ENCODE measurements at regions not wholly inside any gene's neighbourhood (a gene's known extent, or its start where the extent isn't known, plus 50 kb on each side); places are given as distances from the start of the nearest gene placed in this dataset.
"Not testable (repeated sequence)": the region's sequence is repeated elsewhere in the genome, so short reads cannot be mapped to it uniquely, and the experiment has no call there.

DNA sequence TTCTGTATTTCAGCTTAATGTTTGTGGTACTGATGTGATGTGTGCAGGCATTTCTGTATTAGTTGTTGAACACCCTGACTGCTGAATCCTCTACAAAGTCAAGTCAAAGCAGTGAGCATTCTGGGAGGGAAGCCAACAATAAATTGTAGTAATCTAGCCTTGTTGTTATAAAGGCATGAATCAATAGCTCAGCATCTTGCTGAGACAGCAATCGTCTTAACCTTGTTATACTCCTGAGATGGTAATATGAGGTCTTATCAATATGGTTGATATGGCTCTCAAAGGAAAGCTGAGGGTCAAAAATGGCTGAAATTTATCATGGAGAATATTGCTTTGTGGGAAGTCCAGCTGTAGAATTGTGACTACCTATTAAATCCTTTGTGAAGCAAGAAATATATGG lies 299.4 kb downstream of the DNAJB9 start:
- Mint-ChIP-seq H3K27me3 (ENCODE audit: low read depth) (peaks cover 2% of the 10 kb centered on the region), H3K4me3 (no peak overlapping the region), H3K27ac (no peak overlapping the region), H3K9me3 (peaks cover 22% of the 10 kb centered on the region), H3K4me1 (no peaks in the 10 kb centered on the region), H3K36me3 (no peaks in the 10 kb centered on the region)
- no peak for DNase-seq (ENCODE audit: low spot score in 2 of 2, unreplicated experiment in 2 of 2)
- TF ChIP-seq, protein P1, sequence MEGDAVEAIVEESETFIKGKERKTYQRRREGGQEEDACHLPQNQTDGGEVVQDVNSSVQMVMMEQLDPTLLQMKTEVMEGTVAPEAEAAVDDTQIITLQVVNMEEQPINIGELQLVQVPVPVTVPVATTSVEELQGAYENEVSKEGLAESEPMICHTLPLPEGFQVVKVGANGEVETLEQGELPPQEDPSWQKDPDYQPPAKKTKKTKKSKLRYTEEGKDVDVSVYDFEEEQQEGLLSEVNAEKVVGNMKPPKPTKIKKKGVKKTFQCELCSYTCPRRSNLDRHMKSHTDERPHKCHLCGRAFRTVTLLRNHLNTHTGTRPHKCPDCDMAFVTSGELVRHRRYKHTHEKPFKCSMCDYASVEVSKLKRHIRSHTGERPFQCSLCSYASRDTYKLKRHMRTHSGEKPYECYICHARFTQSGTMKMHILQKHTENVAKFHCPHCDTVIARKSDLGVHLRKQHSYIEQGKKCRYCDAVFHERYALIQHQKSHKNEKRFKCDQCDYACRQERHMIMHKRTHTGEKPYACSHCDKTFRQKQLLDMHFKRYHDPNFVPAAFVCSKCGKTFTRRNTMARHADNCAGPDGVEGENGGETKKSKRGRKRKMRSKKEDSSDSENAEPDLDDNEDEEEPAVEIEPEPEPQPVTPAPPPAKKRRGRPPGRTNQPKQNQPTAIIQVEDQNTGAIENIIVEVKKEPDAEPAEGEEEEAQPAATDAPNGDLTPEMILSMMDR (IDR thresholded peaks at IDR 0.05; ENCODE audit: unreplicated experiment): no peak

GRCh38 chr7:108875139-108875538 lies 305.5 kb downstream of the DNAJB9 start:
- TF ChIP-seq, protein P1 (IDR thresholded peaks at IDR 0.05; ENCODE audit: unreplicated experiment): no peak
- Mint-ChIP-seq H3K4me3 (no peak overlapping the region), H3K4me1 (peaks cover 2% of the 10 kb centered on the region), H3K9me3 (peaks cover 27% of the 10 kb centered on the region), H3K27ac (no peak overlapping the region), H3K27me3 (ENCODE audit: low read depth) (peaks cover 2% of the 10 kb centered on the region), H3K36me3 (peaks cover 1% of the 10 kb centered on the region)
- no peak for DNase-seq (ENCODE audit: low spot score in 2 of 2, unreplicated experiment in 2 of 2)

- peaks cover 22% of the 10 kb centered on the region for H3K9me3 Mint-ChIP-seq
- TF ChIP-seq, protein P1 (IDR thresholded peaks at IDR 0.05; ENCODE audit: unreplicated experiment): no peak
- H3K36me3 Mint-ChIP-seq: no peaks in the 10 kb centered on the region
- no peak overlapping the region for H3K27ac Mint-ChIP-seq
- H3K4me3 Mint-ChIP-seq: no peak overlapping the region
- no peak for DNase-seq (ENCODE audit: low spot score in 2 of 2, unreplicated experiment in 2 of 2)
- H3K27me3 Mint-ChIP-seq (ENCODE audit: low read depth): no peaks in the 10 kb centered on the region
- H3K4me1 Mint-ChIP-seq: no peaks in the 10 kb centered on the region
Measured at GRCh38 chr7:108890862-108891261, 321.2 kb downstream of the DNAJB9 start.

GRCh38 chr7:108908456-108908855 lies 338.8 kb downstream of the DNAJB9 start:
- DNase-seq (ENCODE audit: low spot score in 2 of 2, unreplicated experiment in 2 of 2): no peak
- TF ChIP-seq, protein P1 (IDR thresholded peaks at IDR 0.05; ENCODE audit: unreplicated experiment): no peak
- Mint-ChIP-seq H3K4me1 (peaks cover 4% of the 10 kb centered on the region), H3K4me3 (no peak overlapping the region), H3K36me3 (no peaks in the 10 kb centered on the region), H3K27me3 (ENCODE audit: low read depth) (no peaks in the 10 kb centered on the region), H3K9me3 (peaks cover under 1% of the 10 kb centered on the region), H3K27ac (no peak overlapping the region)

DNA sequence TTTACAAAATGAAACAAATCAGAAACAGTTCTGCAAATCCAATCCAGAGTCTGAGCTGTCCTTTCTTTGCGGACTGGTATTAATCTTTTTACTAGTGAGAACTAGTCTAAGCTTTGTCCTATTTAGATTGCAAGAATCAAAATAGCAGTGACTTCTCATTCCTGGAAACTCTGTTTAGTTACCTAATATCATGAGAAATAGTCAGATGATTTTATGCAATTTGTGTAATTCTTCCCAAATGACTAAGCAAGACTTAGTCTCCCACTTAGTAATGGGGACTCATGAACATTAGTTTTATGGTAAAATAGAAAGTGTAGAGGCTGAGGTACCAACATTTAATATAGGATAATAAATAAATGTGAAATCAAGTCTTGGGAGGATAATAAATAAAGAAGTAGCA lies 341.3 kb downstream of the DNAJB9 start:
- H3K27me3 Mint-ChIP-seq (ENCODE audit: low read depth): no peaks in the 10 kb centered on the region
- DNase-seq (ENCODE audit: low spot score in 2 of 2, unreplicated experiment in 2 of 2): no peak
- peaks cover 4% of the 10 kb centered on the region for H3K4me1 Mint-ChIP-seq
- TF ChIP-seq, protein P1 (IDR thresholded peaks at IDR 0.05; ENCODE audit: unreplicated experiment): no peak
- peaks cover 25% of the 10 kb centered on the region for H3K9me3 Mint-ChIP-seq
- H3K27ac Mint-ChIP-seq: no peak overlapping the region
- no peak overlapping the region for H3K4me3 Mint-ChIP-seq
- peaks cover 3% of the 10 kb centered on the region for H3K36me3 Mint-ChIP-seq

DNA sequence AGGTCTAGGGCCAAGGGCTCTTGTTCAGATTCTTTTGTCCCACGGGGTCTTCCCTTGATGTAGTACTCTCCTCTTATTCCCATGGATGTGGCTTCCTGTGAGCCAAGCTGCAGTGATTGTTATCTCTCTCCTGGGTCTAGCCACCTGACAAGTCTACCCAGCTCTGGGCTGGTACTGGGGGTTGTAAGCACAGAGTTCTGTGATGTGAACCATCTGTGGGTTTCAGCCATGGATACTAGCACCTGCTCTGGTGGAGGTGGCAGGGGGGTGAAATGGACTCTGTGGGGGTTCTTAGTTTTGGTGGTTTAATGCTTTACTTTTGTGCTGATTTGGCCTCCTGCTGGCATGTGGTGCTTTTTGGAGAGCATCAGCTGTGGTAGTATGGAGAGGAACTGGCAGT lies 350.8 kb downstream of the DNAJB9 start:
- Mint-ChIP-seq H3K4me1 (no peaks in the 10 kb centered on the region), H3K4me3 (no peak overlapping the region), H3K27me3 (ENCODE audit: low read depth) (no peaks in the 10 kb centered on the region), H3K27ac (no peak overlapping the region), H3K36me3 (no peaks in the 10 kb centered on the region), H3K9me3 (peaks cover 77% of the 10 kb centered on the region)
- TF ChIP-seq, protein P1 (IDR thresholded peaks at IDR 0.05; ENCODE audit: unreplicated experiment): no peak
- no peak for DNase-seq (ENCODE audit: low spot score in 2 of 2, unreplicated experiment in 2 of 2)

- H3K36me3 Mint-ChIP-seq; H3K27me3 Mint-ChIP-seq (ENCODE audit: low read depth); H3K4me3 Mint-ChIP-seq; DNase-seq (ENCODE audit: low spot score in 2 of 2, unreplicated experiment in 2 of 2); H3K4me1 Mint-ChIP-seq; H3K27ac Mint-ChIP-seq: not testable (repeated sequence)
- H3K9me3 Mint-ChIP-seq: peaks cover 31% of the 10 kb centered on the region
Measured at GRCh38 chr7:108943048-108943447, 373.4 kb downstream of the DNAJB9 start.

Measured in mesothelial cell of epicardium (in vitro differentiated cells).